ENCODE measurements at regions not wholly inside any gene's neighbourhood (a gene's known extent, or its start where the extent isn't known, plus 50 kb on each side); places are given as distances from the start of the nearest gene placed in this dataset.

GRCh38 chr2:7329465-7329864, 412.3 kb downstream of the RNF144A start:
- Histone ChIP-seq H3K4me3 (no peak overlapping the region), H3K27me3 (peaks cover 0 to 10% (median 0%) of the 10 kb centered on the region in 9 donors), H3K9me3 (no peaks in the 10 kb centered on the region), H3K27ac (no peak overlapping the region), H3K36me3 (no peaks in the 10 kb centered on the region), H3K4me1 (no peaks in the 10 kb centered on the region)
- ATAC-seq: no peak
- DNase-seq: no peak
- TF ChIP-seq CTCF (IDR thresholded peaks at IDR 0.05) (no peak), POLR2A (IDR thresholded peaks at IDR 0.05) (no peak)
- 97 to 99% (median 98%) methylated on average over 1 of the region's 1 CpG for WGBS, 4 donors
- intact Hi-C loops (cut with DNase I): no loop called here

GRCh38 chr2:7333189-7333765, 416.1 kb downstream of the RNF144A start:
- 50 to 57% (median 56%) methylated on average over 2 of the region's 2 CpGs for WGBS, 4 donors
- intact Hi-C loops (cut with DNase I): no loop called here

GRCh38 chr2:7333960-7334493, 416.8 kb downstream of the RNF144A start:
- WGBS, 4 donors: 60 to 64% (median 61%) methylated on average over 5 of the region's 5 CpGs
- intact Hi-C loops (cut with DNase I): no loop called here
- Histone ChIP-seq H3K4me1 (no peaks in the 10 kb centered on the region), H3K27me3 (peaks cover 0 to 14% (median 0%) of the 10 kb centered on the region in 9 donors), H3K4me3 (no peak overlapping the region), H3K36me3 (no peaks in the 10 kb centered on the region), H3K9me3 (no peaks in the 10 kb centered on the region), H3K27ac (no peak overlapping the region)
- DNase-seq (no peak), ATAC-seq (no peak)
- no peak for TF ChIP-seq CTCF (IDR thresholded peaks at IDR 0.05)
- no peak for TF ChIP-seq POLR2A (IDR thresholded peaks at IDR 0.05)

More at GRCh38 chr2:7333189-7333765, 416.1 kb downstream of the RNF144A start:
- no peaks in the 10 kb centered on the region for H3K9me3 ChIP-seq
- H3K27me3 ChIP-seq: peaks cover 0 to 14% (median 0%) of the 10 kb centered on the region in 9 donors
- no peak for TF ChIP-seq POLR2A (IDR thresholded peaks at IDR 0.05)
- no peak for TF ChIP-seq CTCF (IDR thresholded peaks at IDR 0.05)
- DNase-seq (no peak), ATAC-seq (no peak)
- no peak overlapping the region for H3K27ac ChIP-seq
- no peak overlapping the region for H3K4me3 ChIP-seq
- H3K36me3 ChIP-seq: no peaks in the 10 kb centered on the region
- H3K4me1 ChIP-seq: no peaks in the 10 kb centered on the region

GRCh38 chr2:7338961-7339360, 421.7 kb downstream of the RNF144A start:
- H3K27me3 ChIP-seq: peaks cover 0 to 14% (median 0%) of the 10 kb centered on the region in 9 donors
- no peak for ATAC-seq
- no peak for DNase-seq
- no peaks in the 10 kb centered on the region for H3K36me3 ChIP-seq
- no peak overlapping the region for H3K4me3 ChIP-seq
- TF ChIP-seq POLR2A (IDR thresholded peaks at IDR 0.05) (no peak), CTCF (IDR thresholded peaks at IDR 0.05) (no peak)
- H3K27ac ChIP-seq: no peak overlapping the region
- no peaks in the 10 kb centered on the region for H3K4me1 ChIP-seq
- intact Hi-C loops (cut with DNase I): no loop called here
- no peaks in the 10 kb centered on the region for H3K9me3 ChIP-seq
- 79 to 90% (median 85%) methylated on average over 3 of the region's 3 CpGs for WGBS, 4 donors

Data from heart left ventricle (tissue), 16 donors.